Stimulated activated naive CD8-positive, alpha-beta T cell treated with anti-CD3 and anti-CD28 coated beads, Interleukin-15, amount 100 ng/mL, for 72 hours (primary cell): ENCODE measurements at regions not wholly inside any gene's neighbourhood (a gene's known extent, or its start where the extent isn't known, plus 50 kb on each side); places are given as distances from the start of the nearest gene placed in this dataset.

ENCODE experiments used
- ATAC-seq: fragments of 150-1000 bp; cut with Tn5 transposase; 2 replicates; pipeline ENCODE4 v1.10.0; 2021; ENCODE audit warnings: mild to moderate bottlenecking, moderate library complexity
- DNase-seq, 2 donors: peaks; one replicate each; pipeline ENCODE4 v3.0.0; 2021 to 2022
- H3K27ac Mint-ChIP-seq, 2 donors: one replicate each; pipeline ENCODE4 v1.8.0; 2022; ENCODE audit warnings: mild to moderate bottlenecking in 2 of 2, mixed read lengths in 2 of 2, moderate library complexity in 2 of 2
- H3K27me3 Mint-ChIP-seq: one replicate; pipeline ENCODE4 v1.8.0; 2022; ENCODE audit warnings: mixed read lengths
- H3K4me1 Mint-ChIP-seq: one replicate; pipeline ENCODE4 v1.8.0; 2022; ENCODE audit warnings: mild to moderate bottlenecking, mixed read lengths
- H3K4me3 Mint-ChIP-seq, 2 donors: one replicate each; pipeline ENCODE4 v1.8.0; 2022; ENCODE audit warnings: mild to moderate bottlenecking in 2 of 2, mixed read lengths in 2 of 2, moderate library complexity in 1 of 2
- H3K9me3 Mint-ChIP-seq, 2 donors: one replicate each; pipeline ENCODE4 v1.8.0; 2022; ENCODE audit warnings: mixed read lengths in 2 of 2

- Mint-ChIP-seq H3K27me3 (peaks cover 25% of the 10 kb centered on the region), H3K27ac (no peak overlapping the region), H3K4me1 (no peaks in the 10 kb centered on the region), H3K9me3 (no peaks in the 10 kb centered on the region), H3K4me3 (no peak overlapping the region)
- ATAC-seq (no peak), DNase-seq (no peak)
These were observed 492.2 kb downstream of the ENC1 start for GRCh38 chr5:74148321-74148720.

GRCh38 chr5:74146796-74147195 lies 493.7 kb downstream of the ENC1 start:
- ATAC-seq (no peak), DNase-seq (no peak)
- Mint-ChIP-seq H3K4me1 (no peaks in the 10 kb centered on the region), H3K27me3 (peaks cover 32% of the 10 kb centered on the region), H3K9me3 (no peaks in the 10 kb centered on the region), H3K4me3 (no peak overlapping the region), H3K27ac (no peak overlapping the region)

GRCh38 chr5:74145951-74146350 lies 494.6 kb downstream of the ENC1 start:
- Mint-ChIP-seq H3K27ac (no peak overlapping the region), H3K27me3 (peaks cover 32% of the 10 kb centered on the region), H3K4me1 (no peaks in the 10 kb centered on the region), H3K9me3 (no peaks in the 10 kb centered on the region), H3K4me3 (no peak overlapping the region)
- DNase-seq (no peak), ATAC-seq (no peak)

- no peaks in the 10 kb centered on the region for H3K4me1 Mint-ChIP-seq
- no peak overlapping the region for H3K27ac Mint-ChIP-seq
- ATAC-seq: no peak
- DNase-seq: no peak
- no peaks in the 10 kb centered on the region for H3K9me3 Mint-ChIP-seq
- no peak overlapping the region for H3K4me3 Mint-ChIP-seq
- H3K27me3 Mint-ChIP-seq: peaks cover 25% of the 10 kb centered on the region
These were observed 496.7 kb downstream of the ENC1 start for GRCh38 chr5:74143721-74144330.

DNA sequence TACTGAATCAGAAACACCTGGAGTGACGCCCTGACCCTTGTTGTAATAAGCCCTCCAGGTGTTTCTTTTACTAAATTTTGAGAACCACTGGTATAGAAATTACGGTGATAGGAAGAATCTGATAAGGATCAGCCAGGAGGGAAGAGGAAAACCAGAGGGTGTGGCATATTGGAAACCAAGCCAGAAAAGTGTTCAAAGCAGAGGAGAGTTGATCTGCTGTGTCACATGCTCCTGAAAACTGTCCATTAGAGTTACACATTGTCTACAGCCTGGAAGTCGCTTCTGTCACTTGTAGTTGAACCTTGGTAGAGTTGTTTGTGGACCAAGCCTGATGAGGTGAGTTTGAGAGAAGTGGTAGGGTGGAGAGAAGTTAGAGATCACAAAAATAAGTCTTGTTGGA lies 497.4 kb downstream of the ENC1 start:
- H3K9me3 Mint-ChIP-seq: no peaks in the 10 kb centered on the region
- H3K27me3 Mint-ChIP-seq: peaks cover 25% of the 10 kb centered on the region
- ATAC-seq (no peak), DNase-seq (no peak)
- no peak overlapping the region for H3K27ac Mint-ChIP-seq
- no peak overlapping the region for H3K4me3 Mint-ChIP-seq
- no peaks in the 10 kb centered on the region for H3K4me1 Mint-ChIP-seq

- no peak overlapping the region for H3K4me3 Mint-ChIP-seq
- H3K9me3 Mint-ChIP-seq: no peaks in the 10 kb centered on the region
- H3K27ac Mint-ChIP-seq: no peak overlapping the region
- H3K27me3 Mint-ChIP-seq: peaks cover 25% of the 10 kb centered on the region
- no peaks in the 10 kb centered on the region for H3K4me1 Mint-ChIP-seq
- ATAC-seq (no peak), DNase-seq (no peak)
These were observed 499.5 kb downstream of the ENC1 start for GRCh38 chr5:74141053-74141452.

DNA sequence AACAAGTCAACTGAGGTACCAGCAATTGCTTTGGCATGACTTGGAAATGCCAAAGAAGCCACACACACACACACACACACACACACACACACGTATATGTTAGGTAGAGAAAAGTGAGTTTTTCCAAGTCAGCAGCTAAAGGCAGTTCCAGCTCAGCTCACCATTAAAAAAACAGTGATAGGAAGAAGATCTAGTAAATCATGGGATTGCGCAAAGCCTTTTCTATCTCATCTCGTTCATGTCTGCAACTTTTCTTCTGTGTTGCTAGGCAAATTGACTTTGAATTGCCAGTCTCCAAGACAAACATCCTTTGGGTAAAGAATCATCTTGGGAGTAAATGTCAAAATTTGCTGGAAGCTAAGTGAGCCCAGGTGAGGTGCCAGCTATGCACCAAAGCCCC lies 500.1 kb downstream of the ENC1 start:
- H3K27ac Mint-ChIP-seq: no peak overlapping the region
- H3K4me1 Mint-ChIP-seq: no peaks in the 10 kb centered on the region
- DNase-seq (no peak), ATAC-seq (no peak)
- no peaks in the 10 kb centered on the region for H3K9me3 Mint-ChIP-seq
- H3K4me3 Mint-ChIP-seq: no peak overlapping the region
- H3K27me3 Mint-ChIP-seq: peaks cover 25% of the 10 kb centered on the region

- Mint-ChIP-seq H3K27ac (no peak overlapping the region), H3K27me3 (peaks cover 20% of the 10 kb centered on the region), H3K4me1 (no peaks in the 10 kb centered on the region), H3K9me3 (no peaks in the 10 kb centered on the region), H3K4me3 (no peak overlapping the region)
- DNase-seq (no peak), ATAC-seq (no peak)
These were observed 500.9 kb downstream of the ENC1 start for GRCh38 chr5:74139589-74139988.

- H3K9me3 Mint-ChIP-seq: no peaks in the 10 kb centered on the region
- DNase-seq (no peak), ATAC-seq (no peak)
- H3K27ac Mint-ChIP-seq: no peak overlapping the region
- H3K27me3 Mint-ChIP-seq: peaks cover 11% of the 10 kb centered on the region
- no peaks in the 10 kb centered on the region for H3K4me1 Mint-ChIP-seq
- no peak overlapping the region for H3K4me3 Mint-ChIP-seq
These were observed 501.8 kb downstream of the ENC1 start for GRCh38 chr5:74138721-74139120.

DNA sequence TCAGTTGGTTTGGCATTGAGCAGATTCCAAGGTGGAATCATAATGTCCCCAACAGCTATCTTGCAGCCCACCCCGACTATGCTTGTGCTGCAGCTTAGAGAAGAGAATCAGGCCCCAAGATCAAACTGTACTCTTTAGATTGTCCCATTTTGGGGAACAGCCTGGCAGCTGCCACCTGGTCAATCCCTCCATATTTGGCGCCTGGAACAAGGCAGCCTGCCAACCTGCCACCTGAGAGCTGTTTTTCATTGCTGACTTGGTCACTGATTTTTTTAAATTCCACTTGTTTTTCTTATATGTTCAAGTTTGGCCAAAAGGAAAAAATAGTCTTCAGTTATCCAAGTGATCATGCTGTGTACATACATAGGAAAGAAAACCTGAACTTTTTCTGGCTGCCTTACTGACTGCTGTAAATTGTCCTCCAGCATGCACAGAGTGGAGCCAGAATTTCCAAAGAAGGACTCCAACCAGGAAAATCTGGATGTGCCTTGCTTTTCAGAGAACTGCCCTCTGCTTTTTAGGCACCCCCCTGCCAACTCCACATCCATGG lies 504.2 kb downstream of the ENC1 start:
- DNase-seq: no peak
- no peak for ATAC-seq
- Mint-ChIP-seq H3K4me3 (no peak overlapping the region), H3K4me1 (no peaks in the 10 kb centered on the region), H3K27me3 (peaks cover 7% of the 10 kb centered on the region), H3K27ac (no peak overlapping the region), H3K9me3 (no peaks in the 10 kb centered on the region)

DNA sequence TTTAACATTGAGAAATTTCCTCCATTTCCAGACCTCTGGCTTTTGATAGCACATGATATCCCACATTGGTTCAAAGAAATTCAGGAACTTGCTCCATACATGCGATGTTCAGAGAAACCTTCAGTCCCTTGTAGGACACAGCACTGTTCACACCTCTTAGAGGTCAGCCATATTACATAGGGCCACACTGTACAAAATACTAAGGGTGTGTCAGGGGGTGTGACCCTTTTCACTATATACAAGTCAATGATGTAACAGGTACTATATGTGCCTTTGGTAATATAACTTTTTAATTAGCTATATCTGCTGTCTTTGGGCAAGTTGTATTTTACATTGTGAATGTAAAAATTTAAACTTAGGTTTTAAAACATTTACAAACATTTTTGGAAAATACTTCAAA lies 505.5 kb downstream of the ENC1 start:
- Mint-ChIP-seq H3K9me3 (no peaks in the 10 kb centered on the region), H3K4me3 (no peak overlapping the region), H3K27ac (no peak overlapping the region), H3K4me1 (no peaks in the 10 kb centered on the region), H3K27me3 (peaks cover 17% of the 10 kb centered on the region)
- ATAC-seq: no peak
- no peak for DNase-seq

DNA sequence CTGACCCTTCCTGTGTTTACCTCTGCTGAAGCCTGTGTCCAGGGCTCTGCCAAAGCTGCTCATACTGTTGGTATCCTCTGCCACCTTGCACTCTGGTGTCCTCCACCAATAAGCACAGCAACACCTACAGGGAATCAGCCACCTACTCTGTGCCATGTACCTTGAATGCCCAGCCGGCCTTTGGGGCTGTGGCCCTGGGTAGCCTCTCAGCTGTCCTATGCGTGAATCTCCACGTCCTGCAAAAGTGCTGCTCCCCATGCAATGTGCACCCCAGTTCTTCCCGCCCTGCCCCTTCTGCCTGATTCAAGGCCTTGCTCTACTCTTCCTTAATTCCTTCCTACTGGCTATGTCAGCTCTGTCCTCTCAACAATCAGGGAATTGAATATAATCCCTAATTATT lies 506.5 kb downstream of the ARHGEF28 start:
- Mint-ChIP-seq H3K4me1 (no peaks in the 10 kb centered on the region), H3K27me3 (peaks cover 32% of the 10 kb centered on the region), H3K27ac (no peak overlapping the region), H3K4me3 (no peak overlapping the region), H3K9me3 (no peaks in the 10 kb centered on the region)
- ATAC-seq: no peak
- DNase-seq: no peak

- ATAC-seq (no peak), DNase-seq (no peak)
- Mint-ChIP-seq H3K27ac (no peak overlapping the region), H3K4me3 (no peak overlapping the region), H3K9me3 (no peaks in the 10 kb centered on the region), H3K4me1 (no peaks in the 10 kb centered on the region), H3K27me3 (peaks cover 39% of the 10 kb centered on the region)
These were observed 505.3 kb downstream of the ARHGEF28 start for GRCh38 chr5:74131250-74131649.

DNA sequence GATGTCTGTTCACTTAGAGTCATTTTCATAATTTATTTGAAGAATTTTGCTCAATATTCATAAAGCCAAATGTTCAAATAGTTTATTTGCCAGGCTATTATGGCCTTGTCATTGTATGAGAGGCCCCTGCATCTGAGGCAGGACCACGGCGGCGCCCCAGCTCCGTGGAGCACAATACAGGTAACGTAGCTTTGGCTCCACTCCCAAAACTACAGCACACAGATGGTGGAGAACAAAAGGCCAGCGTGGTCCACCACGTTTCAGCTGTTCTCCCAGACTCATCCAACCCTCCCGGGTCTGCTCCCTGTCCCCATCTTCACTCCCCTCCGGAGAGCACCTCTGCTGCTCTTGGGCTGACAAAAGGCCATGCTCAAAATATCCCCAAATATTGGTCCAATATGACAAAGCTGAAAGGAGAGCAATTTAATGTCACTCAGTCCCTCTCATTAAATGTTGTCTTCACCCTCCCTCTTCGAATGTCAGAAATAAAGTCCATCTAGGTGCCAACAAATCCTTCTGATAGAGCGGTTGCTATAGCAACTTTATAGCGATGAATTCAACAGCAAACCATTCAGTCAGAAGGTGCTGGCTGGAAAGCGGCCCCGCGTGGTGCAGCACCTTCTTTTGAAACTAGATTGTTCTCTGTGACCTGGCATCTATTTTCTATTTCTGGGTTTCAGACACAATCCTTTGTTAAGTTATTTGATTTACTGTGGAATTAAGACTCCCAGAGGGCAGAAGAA lies 504.3 kb downstream of the ARHGEF28 start:
- Mint-ChIP-seq H3K27me3 (peaks cover 39% of the 10 kb centered on the region), H3K27ac (no peak overlapping the region), H3K4me3 (no peak overlapping the region), H3K4me1 (no peaks in the 10 kb centered on the region), H3K9me3 (no peaks in the 10 kb centered on the region)
- ATAC-seq (no peak), DNase-seq (no peak)

GRCh38 chr5:74127381-74128320 lies 501.7 kb downstream of the ARHGEF28 start:
- H3K4me1 Mint-ChIP-seq: no peaks in the 10 kb centered on the region
- no peak overlapping the region for H3K4me3 Mint-ChIP-seq
- peak; percentile 43 for ATAC-seq
- H3K9me3 Mint-ChIP-seq: no peaks in the 10 kb centered on the region
- H3K27ac Mint-ChIP-seq: no peak overlapping the region
- DNase-seq: no peak
- peaks cover 36% of the 10 kb centered on the region for H3K27me3 Mint-ChIP-seq

GRCh38 chr5:74126294-74126693 lies 500.3 kb downstream of the ARHGEF28 start:
- H3K4me1 Mint-ChIP-seq: no peaks in the 10 kb centered on the region
- no peak overlapping the region for H3K4me3 Mint-ChIP-seq
- no peak for DNase-seq
- H3K27ac Mint-ChIP-seq: no peak overlapping the region
- no peaks in the 10 kb centered on the region for H3K9me3 Mint-ChIP-seq
- no peak for ATAC-seq
- H3K27me3 Mint-ChIP-seq: peaks cover 32% of the 10 kb centered on the region
